NOMO-1 treated with dmso at 0.1 percent for 144 hours (cell line): ENCODE measurements at regions not wholly inside any gene's neighbourhood (a gene's known extent, or its start where the extent isn't known, plus 50 kb on each side); places are given as distances from the start of the nearest gene placed in this dataset.

ENCODE experiments used
- DNase-seq: peaks from one replicate; lab custom pipeline; 2025; ENCODE audit not compliant: unreplicated experiment; lab: John Stamatoyannopoulos, UW

- no peak for DNase-seq
Measured at GRCh38 chr5:103433211-103433610, 129.4 kb downstream of the NUDT12 start.

- DNase-seq = no peak
Measured at GRCh38 chr5:103428923-103429322, 133.7 kb downstream of the NUDT12 start.

- no peak for DNase-seq
Measured at GRCh38 chr5:103428411-103428871, 134.1 kb downstream of the NUDT12 start.

GRCh38 chr5:103427326-103427725, 135.3 kb downstream of the NUDT12 start:
- no peak for DNase-seq

GRCh38 chr5:103425686-103426454, 136.7 kb downstream of the NUDT12 start:
- no peak for DNase-seq

- DNase-seq = no peak
Measured at GRCh38 chr5:103424453-103425205, 138.0 kb downstream of the NUDT12 start.

GRCh38 chr5:103424026-103424425, 138.6 kb downstream of the NUDT12 start:
- no peak for DNase-seq

GRCh38 chr5:103422756-103423155, 139.8 kb downstream of the NUDT12 start:
- no peak for DNase-seq

GRCh38 chr5:103414604-103415003, 148.0 kb downstream of the NUDT12 start:
- no peak for DNase-seq

- DNase-seq = no peak
Measured at GRCh38 chr5:103411711-103412110, 150.9 kb downstream of the NUDT12 start.

GRCh38 chr5:103410172-103410571, 151.6 kb downstream of the MACIR start:
- DNase-seq = no peak

- DNase-seq = no peak
Measured at GRCh38 chr5:103409013-103409670, 150.6 kb downstream of the MACIR start.

GRCh38 chr5:103408408-103408807, 149.8 kb downstream of the MACIR start:
- DNase-seq = no peak

GRCh38 chr5:103407402-103407801, 148.8 kb downstream of the MACIR start:
- no peak for DNase-seq

GRCh38 chr5:103404483-103404882, 145.9 kb downstream of the MACIR start:
- no peak for DNase-seq

GRCh38 chr5:103402851-103403250, 144.3 kb downstream of the MACIR start:
- DNase-seq = no peak

GRCh38 chr5:103397739-103398581, 139.4 kb downstream of the MACIR start:
- DNase-seq = no peak

- DNase-seq = no peak
Measured at GRCh38 chr5:103394676-103395075, 136.1 kb downstream of the MACIR start.

- DNase-seq = peak; percentile 3
Measured at GRCh38 chr5:103393101-103393754, 134.7 kb downstream of the MACIR start.

- DNase-seq = no peak
Measured at GRCh38 chr5:103391659-103392058, 133.1 kb downstream of the MACIR start.
